ENCODE measurements at regions not wholly inside any gene's neighbourhood (a gene's known extent, or its start where the extent isn't known, plus 50 kb on each side); places are given as distances from the start of the nearest gene placed in this dataset.

DNA sequence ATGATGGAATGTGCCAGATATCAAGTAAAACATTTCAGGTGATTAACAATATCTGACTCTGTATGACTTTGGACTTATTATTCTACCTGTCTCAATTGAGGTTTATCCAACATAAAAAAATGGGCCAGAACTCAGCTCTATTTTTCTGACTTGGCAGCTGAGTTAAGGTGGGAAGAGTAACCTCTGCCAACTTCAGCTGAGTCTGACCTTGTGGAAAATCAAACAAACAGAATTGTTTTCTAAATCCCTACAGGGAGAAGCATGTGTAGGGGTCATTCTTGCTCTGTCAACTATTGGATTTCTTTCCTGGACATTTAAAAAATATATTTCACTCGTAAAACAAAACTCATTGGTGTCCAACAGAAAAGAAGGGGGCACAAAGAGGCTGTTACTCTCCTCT lies 139.4 kb upstream of the TLR4 start (continued):
- TF ChIP-seq ZNF462 (CRISPR knock-in tag; IDR thresholded peaks at IDR 0.05) = no peak
- TF ChIP-seq STAT1 (IDR thresholded peaks at IDR 0.05; ENCODE audit: unreplicated experiment) = no peak
- no peak for TF ChIP-seq JUNB (IDR thresholded peaks at IDR 0.05; ENCODE audit: unreplicated experiment)

GRCh38 chr9:117561761-117562160 lies 142.4 kb upstream of the TLR4 start:
- DNase-seq (ENCODE audit: low spot score) (no peak), ATAC-seq (no peak)
- no peak overlapping the region for H3K4me3 Mint-ChIP-seq
- H3K9me3 Mint-ChIP-seq = no peaks in the 10 kb centered on the region
- no peaks in the 10 kb centered on the region for H3K36me3 ChIP-seq (ENCODE audit: insufficient read depth)
- H3F3A ChIP-seq (replicated peaks; ENCODE audit: low read depth) = no peaks in the 10 kb centered on the region
- H3K4me1 Mint-ChIP-seq = peaks cover 3% of the 10 kb centered on the region; the same call in 1 of the 3 replicates
- no peak overlapping the region for H3K27ac ChIP-seq (ENCODE audit: low read depth)
- H3K79me2 ChIP-seq (replicated peaks; ENCODE audit: insufficient read depth) = no peaks in the 10 kb centered on the region
- no peaks in the 10 kb centered on the region for H4K20me1 ChIP-seq (replicated peaks; ENCODE audit: insufficient read depth)
- no peak overlapping the region for H3K4me2 ChIP-seq
- H3K27me3 ChIP-seq (ENCODE audit: insufficient read depth) = no peaks in the 10 kb centered on the region
- H3K9me2 ChIP-seq (ENCODE audit: insufficient read depth) = peaks cover 2% of the 10 kb centered on the region; the same call in 1 of the 2 replicates
- no peaks in the 10 kb centered on the region for H3K4me1 ChIP-seq (ENCODE audit: insufficient read depth)
- H3K27me3 Mint-ChIP-seq (ENCODE audit: insufficient read depth, low read depth, poor library complexity) = no peaks in the 10 kb centered on the region
- no peaks in the 10 kb centered on the region for H3K36me3 Mint-ChIP-seq (ENCODE audit: low read depth)
- no peak overlapping the region for H3K4me3 ChIP-seq
- H3K27ac Mint-ChIP-seq = no peak overlapping the region
- no peak overlapping the region for H2AFZ ChIP-seq
- no peak for TF ChIP-seq EZH2 (IDR thresholded peaks at IDR 0.05; ENCODE audit: low read depth, unreplicated experiment)
- TF ChIP-seq, protein P1, sequence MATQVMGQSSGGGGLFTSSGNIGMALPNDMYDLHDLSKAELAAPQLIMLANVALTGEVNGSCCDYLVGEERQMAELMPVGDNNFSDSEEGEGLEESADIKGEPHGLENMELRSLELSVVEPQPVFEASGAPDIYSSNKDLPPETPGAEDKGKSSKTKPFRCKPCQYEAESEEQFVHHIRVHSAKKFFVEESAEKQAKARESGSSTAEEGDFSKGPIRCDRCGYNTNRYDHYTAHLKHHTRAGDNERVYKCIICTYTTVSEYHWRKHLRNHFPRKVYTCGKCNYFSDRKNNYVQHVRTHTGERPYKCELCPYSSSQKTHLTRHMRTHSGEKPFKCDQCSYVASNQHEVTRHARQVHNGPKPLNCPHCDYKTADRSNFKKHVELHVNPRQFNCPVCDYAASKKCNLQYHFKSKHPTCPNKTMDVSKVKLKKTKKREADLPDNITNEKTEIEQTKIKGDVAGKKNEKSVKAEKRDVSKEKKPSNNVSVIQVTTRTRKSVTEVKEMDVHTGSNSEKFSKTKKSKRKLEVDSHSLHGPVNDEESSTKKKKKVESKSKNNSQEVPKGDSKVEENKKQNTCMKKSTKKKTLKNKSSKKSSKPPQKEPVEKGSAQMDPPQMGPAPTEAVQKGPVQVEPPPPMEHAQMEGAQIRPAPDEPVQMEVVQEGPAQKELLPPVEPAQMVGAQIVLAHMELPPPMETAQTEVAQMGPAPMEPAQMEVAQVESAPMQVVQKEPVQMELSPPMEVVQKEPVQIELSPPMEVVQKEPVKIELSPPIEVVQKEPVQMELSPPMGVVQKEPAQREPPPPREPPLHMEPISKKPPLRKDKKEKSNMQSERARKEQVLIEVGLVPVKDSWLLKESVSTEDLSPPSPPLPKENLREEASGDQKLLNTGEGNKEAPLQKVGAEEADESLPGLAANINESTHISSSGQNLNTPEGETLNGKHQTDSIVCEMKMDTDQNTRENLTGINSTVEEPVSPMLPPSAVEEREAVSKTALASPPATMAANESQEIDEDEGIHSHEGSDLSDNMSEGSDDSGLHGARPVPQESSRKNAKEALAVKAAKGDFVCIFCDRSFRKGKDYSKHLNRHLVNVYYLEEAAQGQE (IDR thresholded peaks at IDR 0.05; ENCODE audit: unreplicated experiment) = no peak
- TF ChIP-seq STAT1 (IDR thresholded peaks at IDR 0.05; ENCODE audit: unreplicated experiment) = no peak
- no peak for TF ChIP-seq CREB1 (CRISPR knock-in tag; IDR thresholded peaks at IDR 0.05; ENCODE audit: low read depth)
- TF ChIP-seq POLR2AphosphoS5 (IDR thresholded peaks at IDR 0.05; ENCODE audit: low read depth) = no peak
